GM18858 (cell line): ENCODE measurements at regions not wholly inside any gene's neighbourhood (a gene's known extent, or its start where the extent isn't known, plus 50 kb on each side); places are given as distances from the start of the nearest gene placed in this dataset.

ENCODE experiments used
- ATAC-seq: cut with Tn5 transposase; IDR thresholded peaks from one replicate; pipeline ENCODE4 v1.9.1; 2021; ENCODE audit not compliant: unreplicated experiment

- no peak for ATAC-seq
Observed at GRCh38 chr20:24863356-24863755, 85.7 kb upstream of the CST7 start.

GRCh38 chr20:24866008-24866407 lies 83.1 kb upstream of the CST7 start:
- ATAC-seq, result no peak

GRCh38 chr20:24866742-24867141 lies 82.3 kb upstream of the CST7 start:
- ATAC-seq, result no peak

GRCh38 chr20:24867556-24867955 lies 81.5 kb upstream of the CST7 start:
- ATAC-seq, result no peak

- ATAC-seq, result no peak
Observed at GRCh38 chr20:24868396-24868927, 80.6 kb upstream of the CST7 start.

GRCh38 chr20:24868959-24869358 lies 80.1 kb upstream of the CST7 start:
- ATAC-seq, result no peak

- no peak for ATAC-seq
Observed at GRCh38 chr20:24870057-24870456, 79.0 kb upstream of the CST7 start.

GRCh38 chr20:24870881-24871280 lies 78.2 kb upstream of the CST7 start:
- no peak for ATAC-seq

GRCh38 chr20:24871480-24872213 lies 77.4 kb upstream of the CST7 start:
- no peak for ATAC-seq

GRCh38 chr20:24872291-24873024 lies 76.6 kb upstream of the CST7 start:
- no peak for ATAC-seq

GRCh38 chr20:24873025-24873620 lies 75.9 kb upstream of the CST7 start:
- no peak for ATAC-seq

- no peak for ATAC-seq
Observed at GRCh38 chr20:24875078-24875477, 74.0 kb upstream of the CST7 start.

- no peak for ATAC-seq
Observed at GRCh38 chr20:24877652-24878051, 71.4 kb upstream of the CST7 start.

- ATAC-seq, result no peak
Observed at GRCh38 chr20:24878657-24879056, 70.4 kb upstream of the CST7 start.

- ATAC-seq, result no peak
Observed at GRCh38 chr20:24879875-24880274, 69.2 kb upstream of the CST7 start.

- no peak for ATAC-seq
Observed at GRCh38 chr20:24880356-24880755, 68.7 kb upstream of the CST7 start.

GRCh38 chr20:24890286-24890685 lies 58.8 kb upstream of the CST7 start:
- ATAC-seq, result no peak

- no peak for ATAC-seq
Observed at GRCh38 chr20:24891546-24892393, 57.3 kb upstream of the CST7 start.

- ATAC-seq, result no peak
Observed at GRCh38 chr20:24892522-24892921, 56.5 kb upstream of the CST7 start.

- no peak for ATAC-seq
Observed at GRCh38 chr20:24892931-24893330, 56.1 kb upstream of the CST7 start.

GRCh38 chr20:24894488-24894887 lies 54.6 kb upstream of the CST7 start:
- no peak for ATAC-seq
